NCI-H748 (cell line): ENCODE measurements at regions not wholly inside any gene's neighbourhood (a gene's known extent, or its start where the extent isn't known, plus 50 kb on each side); places are given as distances from the start of the nearest gene placed in this dataset.

Source experiments
- DNase-seq: peaks from one replicate; lab custom pipeline; 2025; ENCODE audit not compliant: unreplicated experiment; lab: John Stamatoyannopoulos, UW

DNA sequence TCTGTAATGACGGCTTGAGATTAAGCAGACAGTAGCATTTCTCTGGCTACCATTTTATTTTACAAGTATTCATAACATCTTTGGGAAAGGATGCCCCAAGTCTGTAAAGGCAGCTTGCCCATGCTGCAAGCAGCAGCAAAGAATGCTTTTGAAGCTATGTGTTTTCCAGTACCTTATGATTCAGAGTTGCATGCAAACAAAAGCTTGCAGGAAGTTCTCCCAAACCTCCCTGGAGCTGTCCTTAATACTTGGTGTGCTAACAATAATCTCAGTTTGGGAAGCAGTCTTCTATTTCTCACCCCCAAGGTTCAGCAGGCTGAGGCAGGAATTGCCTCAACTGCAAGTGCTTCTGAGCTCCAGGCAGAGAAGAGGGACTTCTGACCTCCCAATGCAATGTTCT, 60.8 kb downstream of the CCNA1 start:
- DNase-seq: no peak

- DNase-seq: no peak
Measured at GRCh38 chr13:36495431-36495830, 63.1 kb downstream of the CCNA1 start.

DNA sequence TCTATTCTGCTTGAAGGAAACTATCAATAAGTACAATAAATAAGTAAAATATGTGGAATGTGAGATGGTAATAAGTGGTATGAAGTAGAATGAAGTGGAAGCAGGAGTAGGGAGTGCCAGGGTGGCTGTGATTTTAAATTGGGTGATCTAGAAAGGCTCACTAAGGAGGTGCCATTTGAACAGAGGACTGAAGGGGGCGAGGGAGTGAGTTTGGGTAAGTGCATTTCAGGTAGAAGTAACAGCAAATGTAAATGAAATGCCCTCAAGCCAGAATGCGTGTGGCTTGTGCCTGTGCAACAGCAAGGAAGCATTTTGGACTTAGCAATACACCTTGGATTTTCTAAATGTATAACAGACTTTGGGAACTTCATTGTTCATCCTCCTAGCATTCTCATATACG, 77.1 kb downstream of the CCNA1 start:
- DNase-seq: no peak

- DNase-seq: no peak
Measured at GRCh38 chr13:36512771-36513170, 80.5 kb downstream of the CCNA1 start.

DNA sequence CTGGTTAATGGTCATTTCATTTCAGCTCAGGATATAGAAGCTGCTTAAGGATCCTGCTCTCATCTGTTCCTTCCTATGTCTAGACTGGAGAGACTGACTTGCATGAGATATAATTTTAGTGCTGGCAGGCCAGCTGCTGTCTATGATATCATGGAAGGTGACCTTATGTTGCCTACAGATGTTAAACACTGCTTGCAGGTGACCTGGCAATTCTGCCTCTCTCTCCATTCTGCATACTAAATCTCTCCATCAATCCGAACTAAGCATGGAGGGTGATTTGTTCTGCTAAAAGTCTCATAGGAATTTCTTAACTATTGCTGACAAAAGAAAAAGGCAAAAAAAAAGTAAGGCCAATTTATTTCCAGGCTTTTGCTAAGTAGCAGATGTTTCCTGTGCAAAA, 81.0 kb downstream of the CCNA1 start:
- DNase-seq: no peak

DNA sequence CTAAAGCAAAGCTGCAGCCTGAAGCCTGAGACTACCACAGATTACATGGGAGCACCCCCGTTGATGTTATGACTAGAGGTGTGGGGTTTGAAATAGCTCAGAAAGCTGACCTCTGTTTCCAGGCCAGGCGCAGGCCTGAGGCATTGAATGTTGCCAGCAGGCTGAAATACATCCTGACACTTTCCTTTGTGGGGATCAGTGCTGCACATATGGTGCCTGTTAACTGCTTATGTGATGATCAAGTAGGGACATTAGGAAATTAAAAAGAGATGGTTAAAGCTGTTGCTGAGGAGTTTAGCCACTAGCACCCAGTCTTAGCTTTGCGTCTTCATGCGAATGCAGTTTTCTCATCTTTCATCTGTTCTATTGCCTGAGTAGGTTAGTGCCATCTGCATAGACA, 83.2 kb downstream of the CCNA1 start:
- DNase-seq: no peak

DNA sequence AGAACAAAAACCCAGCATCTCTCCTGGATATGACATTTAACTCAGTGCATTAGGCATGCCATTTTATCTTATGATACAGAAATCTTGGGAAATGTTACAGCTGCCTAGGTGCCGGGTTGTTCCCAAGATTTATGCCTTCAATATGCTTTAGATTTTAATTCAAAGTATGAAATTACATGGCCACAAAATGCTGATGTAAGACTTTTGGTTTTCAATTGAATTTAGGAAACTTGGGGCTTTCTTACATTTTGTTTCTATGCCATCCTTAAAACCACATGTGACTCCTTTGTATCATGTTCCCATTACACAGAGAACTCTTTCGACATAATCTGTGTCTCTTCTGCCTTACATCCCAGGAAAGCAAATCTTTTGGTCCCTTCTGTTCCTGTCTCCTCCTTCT, 83.9 kb downstream of the CCNA1 start:
- DNase-seq: no peak

- no peak for DNase-seq
Measured at GRCh38 chr13:36518707-36519106, 86.4 kb downstream of the CCNA1 start.

DNA sequence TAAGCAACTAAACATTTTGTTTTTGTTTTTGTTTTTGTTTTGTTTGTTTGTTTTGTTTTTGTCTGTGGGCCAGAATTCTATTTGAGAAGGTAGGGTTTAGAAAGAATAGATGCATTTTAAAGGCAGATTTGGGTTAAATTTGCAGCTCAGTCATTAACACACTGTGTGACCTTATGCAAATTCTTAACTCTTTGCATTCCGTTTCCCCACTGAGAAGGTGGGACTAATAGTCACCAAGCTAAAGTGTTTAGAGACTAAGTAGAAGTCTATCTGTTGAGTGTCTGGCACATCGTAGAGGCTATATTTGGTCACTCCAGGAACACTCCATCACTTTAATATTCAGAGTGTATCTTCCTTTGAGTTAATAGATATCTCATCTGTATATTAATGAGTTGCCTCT, 87.1 kb downstream of the CCNA1 start:
- no peak for DNase-seq

DNA sequence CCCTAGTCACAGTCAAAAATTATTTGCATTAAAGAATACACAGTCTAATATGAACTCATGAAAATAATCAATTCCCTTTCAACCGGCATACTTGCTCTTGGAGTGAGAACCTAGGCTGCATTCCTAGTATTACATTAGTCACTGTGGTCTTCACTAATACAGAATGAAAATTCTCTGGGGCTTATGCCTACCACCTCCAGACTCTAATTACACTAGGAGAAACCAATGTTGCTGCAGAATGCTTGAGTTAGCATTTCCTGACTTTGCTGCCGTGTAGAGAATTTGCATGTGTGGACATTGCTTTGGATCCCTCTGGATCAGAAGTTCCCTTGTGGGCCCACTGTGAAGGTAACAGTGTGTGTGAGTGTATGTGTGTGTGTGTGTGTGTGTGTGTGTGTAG, 87.8 kb downstream of the CCNA1 start:
- DNase-seq: no peak

DNA sequence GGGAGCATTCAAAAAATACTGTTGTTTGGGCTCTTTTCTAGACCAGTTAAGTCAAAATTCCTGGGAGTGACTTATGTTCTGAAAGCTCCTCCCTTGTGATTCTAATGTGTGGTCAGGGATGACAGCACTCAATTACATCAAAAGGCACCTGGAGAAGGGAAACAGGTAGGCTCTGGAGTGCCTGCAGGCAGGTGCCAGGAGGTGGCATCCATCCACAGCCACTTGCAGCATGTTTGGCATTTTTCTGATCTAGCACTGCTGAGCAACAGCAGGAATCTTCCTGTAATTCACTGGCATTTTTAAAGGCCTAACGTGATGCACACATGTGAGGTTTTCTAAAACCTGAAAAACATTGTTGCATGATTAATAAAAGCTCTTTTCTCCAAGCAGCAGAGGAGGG, 94.6 kb downstream of the CCNA1 start:
- DNase-seq: peak; percentile 48

- peak; percentile 22 for DNase-seq
Measured at GRCh38 chr13:36528105-36528504, 95.8 kb downstream of the CCNA1 start.

DNA sequence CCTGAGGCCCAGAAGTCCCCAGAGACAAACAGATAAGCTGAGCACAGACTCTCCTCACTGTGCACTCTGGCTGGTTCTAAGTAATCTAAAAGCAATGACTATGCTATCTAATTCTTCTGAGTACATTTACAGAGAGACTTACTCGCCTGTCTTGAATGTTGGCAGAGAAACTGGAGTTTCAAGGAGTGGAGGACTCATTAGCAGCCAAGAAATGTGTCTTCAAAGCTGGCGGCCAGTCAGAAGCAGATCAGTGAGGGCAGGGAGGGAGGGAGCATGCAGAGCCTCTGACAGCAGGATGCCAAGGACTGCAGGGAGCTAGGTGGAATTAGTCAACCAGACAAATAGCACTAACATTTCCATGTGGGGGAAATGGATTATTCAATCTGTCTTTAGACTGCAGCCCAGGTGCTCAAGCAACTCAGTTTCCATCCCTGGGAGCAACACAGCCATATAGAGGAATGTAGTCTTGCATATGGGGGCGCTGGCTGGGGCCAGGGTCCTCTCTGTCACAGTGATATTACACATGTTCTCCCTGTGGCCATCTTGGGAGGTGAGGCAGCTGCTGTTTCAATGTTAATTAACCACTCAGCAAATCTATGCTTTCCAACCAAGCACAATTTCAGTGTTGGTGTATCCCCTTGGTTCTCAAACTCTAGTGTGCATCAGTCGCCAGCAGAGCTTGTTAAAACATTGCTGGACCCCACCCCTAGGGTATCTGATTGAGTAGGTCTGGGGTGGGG, 97.9 kb downstream of the CCNA1 start:
- DNase-seq: no peak

GRCh38 chr13:36530861-36531590, 98.7 kb downstream of the CCNA1 start:
- no peak for DNase-seq

GRCh38 chr13:36531746-36532486, 99.6 kb downstream of the CCNA1 start:
- DNase-seq: no peak

DNA sequence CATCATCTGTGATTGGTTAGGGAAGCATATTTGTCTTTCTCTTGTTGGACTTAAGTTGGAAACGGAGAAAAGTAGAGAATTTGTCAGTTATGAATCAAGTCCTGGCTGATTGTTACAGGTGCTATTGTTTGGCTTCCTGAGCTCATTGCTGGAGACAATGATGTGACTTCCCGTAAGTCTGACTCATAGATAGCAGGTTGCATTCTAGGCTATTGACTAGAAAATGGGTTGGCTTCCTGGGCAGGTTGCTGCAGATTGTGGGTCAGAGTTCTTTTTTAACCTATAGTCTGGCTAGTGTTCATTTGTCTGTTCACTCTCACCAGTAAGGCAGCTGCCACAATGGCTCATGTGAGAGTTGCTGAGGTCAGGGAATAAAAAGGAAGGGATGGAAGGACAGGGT, 101.5 kb downstream of the CCNA1 start:
- DNase-seq: peak; percentile 21

- DNase-seq: peak; percentile 83
Measured at GRCh38 chr13:36536546-36536945, 104.3 kb downstream of the CCNA1 start.

DNA sequence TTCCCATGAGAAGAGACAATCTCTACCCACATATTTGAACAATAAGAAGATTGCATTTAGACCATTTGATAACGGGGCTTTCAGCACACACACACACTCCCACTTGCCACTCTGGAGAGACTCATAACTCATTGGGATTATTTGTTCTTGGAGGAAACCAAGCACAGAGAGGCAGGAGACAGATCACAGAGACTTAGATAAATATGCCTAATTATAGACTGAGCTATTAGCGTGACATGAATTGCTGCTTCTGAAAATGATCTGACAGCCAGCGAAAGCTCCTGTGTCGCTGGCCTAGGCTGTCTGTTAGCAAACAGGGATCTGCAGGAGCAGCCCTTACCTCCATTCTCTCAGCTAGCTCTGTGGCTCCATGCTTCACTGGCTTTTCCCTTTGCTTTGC, 111.4 kb downstream of the CCNA1 start:
- DNase-seq: peak; percentile 95

GRCh38 chr13:36548129-36548528, 115.8 kb downstream of the CCNA1 start:
- DNase-seq: peak; percentile 80

- DNase-seq: no peak
Measured at GRCh38 chr13:36549126-36549702, 116.9 kb downstream of the CCNA1 start.

GRCh38 chr13:36549755-36550154, 117.5 kb downstream of the CCNA1 start:
- peak; percentile 33 for DNase-seq

DNA sequence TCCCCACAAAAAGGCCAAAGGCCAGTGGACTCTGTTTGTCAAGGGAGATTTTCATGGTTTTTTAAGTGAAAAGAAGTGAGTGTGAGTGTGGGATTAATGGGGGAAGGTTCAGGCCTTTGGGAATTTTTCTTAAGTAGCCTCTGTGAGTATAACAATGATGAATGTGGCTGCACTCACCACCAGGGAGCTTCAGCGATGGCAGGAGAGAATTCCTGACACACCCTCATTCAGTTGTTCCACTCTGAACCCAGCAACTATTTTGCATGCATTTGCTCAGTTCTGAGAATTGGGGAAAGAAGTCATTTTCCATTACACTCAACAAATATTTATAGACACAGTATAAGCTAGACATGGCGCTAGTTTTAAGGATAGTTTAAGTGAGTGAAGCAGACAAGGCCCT, 117.9 kb downstream of the CCNA1 start:
- no peak for DNase-seq
